OCI-LY1 (cell line): ENCODE measurements at regions not wholly inside any gene's neighbourhood (a gene's known extent, or its start where the extent isn't known, plus 50 kb on each side); places are given as distances from the start of the nearest gene placed in this dataset.

ENCODE experiments used
- H2AFZ ChIP-seq: fragments of 200-600 bp; sonication (generic), shearing (Covaris generic); 2 replicates; pipeline ENCODE4 v1.6.0; 2014; ENCODE audit warnings: antibody characterized with exemption, mild to moderate bottlenecking, low read length
- H3F3A ChIP-seq: fragments of 200-600 bp; sonication (generic), shearing (Covaris generic); 2 replicates; pipeline ENCODE4 v1.6.0; 2014; ENCODE audit warnings: mild to moderate bottlenecking, antibody characterized with exemption, low read length, moderate library complexity; ENCODE audit not compliant: insufficient read depth
- H3K27ac ChIP-seq: fragments of 200-600 bp; sonication (generic); 2 replicates; pipeline ENCODE4 v1.5.1; 2014; ENCODE audit warnings: low read length, mixed run types, mild to moderate bottlenecking, low read depth; ENCODE audit not compliant: poor library complexity, severe bottlenecking
- H3K27me3 ChIP-seq: fragments of 200-600 bp; sonication (generic); 2 replicates; pipeline ENCODE4 v1.6.0; 2014; ENCODE audit warnings: antibody characterized with exemption, mild to moderate bottlenecking, low read length, moderate library complexity; ENCODE audit not compliant: insufficient read depth
- H3K36me3 ChIP-seq: fragments of 200-600 bp; sonication (generic); 2 replicates; pipeline ENCODE4 v1.6.1; 2014; ENCODE audit warnings: mild to moderate bottlenecking, antibody characterized with exemption, low read length, moderate library complexity, mixed read lengths; ENCODE audit not compliant: insufficient read depth
- H3K4me1 ChIP-seq: fragments of 200-600 bp; sonication (generic); 2 replicates; pipeline ENCODE4 v1.5.1; 2014; ENCODE audit warnings: mild to moderate bottlenecking, low read length, moderate library complexity; ENCODE audit not compliant: insufficient read depth, severe bottlenecking
- H3K4me2 ChIP-seq: fragments of 200-600 bp; sonication (generic), shearing (Covaris generic); 2 replicates; pipeline ENCODE4 v1.6.1; 2014; ENCODE audit warnings: low read length
- H3K4me3 ChIP-seq: fragments of 200-600 bp; sonication (generic); 2 replicates; pipeline ENCODE4 v1.5.1; 2014; ENCODE audit warnings: low read length, low read depth, mild to moderate bottlenecking, mixed read lengths; ENCODE audit not compliant: poor library complexity, severe bottlenecking
- H3K79me2 ChIP-seq: fragments of 200-600 bp; shearing (Covaris generic); 2 replicates; pipeline ENCODE4 v1.6.1; 2016; ENCODE audit warnings: mixed run types, low read length, mixed read lengths; ENCODE audit not compliant: insufficient read depth
- H3K9ac ChIP-seq: fragments of 200-600 bp; sonication (generic), shearing (Covaris generic); 2 replicates; pipeline ENCODE4 v1.6.1; 2014; ENCODE audit warnings: mild to moderate bottlenecking, low read length, mixed read lengths
- H3K9me2 ChIP-seq: fragments of 200-600 bp; sonication (generic), shearing (Covaris generic); 2 replicates; pipeline ENCODE4 v1.6.1; 2014; ENCODE audit warnings: low read depth, mild to moderate bottlenecking, low read length, mixed read lengths
- H3K9me3 ChIP-seq: fragments of 200-600 bp; shearing (Covaris generic); 2 replicates; pipeline ENCODE4 v1.6.1; 2014; ENCODE audit warnings: low read length, mixed read lengths
- H4K20me1 ChIP-seq: fragments of 200-600 bp; sonication (generic), shearing (Covaris generic); 2 replicates; pipeline ENCODE4 v1.6.0; 2016; ENCODE audit warnings: mild to moderate bottlenecking, low read length; ENCODE audit not compliant: insufficient read depth
- CTCF ChIP-seq: fragments of 200-600 bp; sonication (generic), shearing (Covaris generic); IDR thresholded peaks from 2 replicates; pipeline ENCODE4 v1.5.1; 2017; ENCODE audit warnings: mild to moderate bottlenecking, antibody characterized with exemption, low read length, moderate library complexity, mixed read lengths
- EZH2 ChIP-seq: fragments of 200-600 bp; sonication (generic), shearing (Covaris generic); IDR thresholded peaks from 2 replicates; pipeline ENCODE4 v1.8.0; 2017; ENCODE audit warnings: borderline replicate concordance, mixed run types, mild to moderate bottlenecking, antibody characterized with exemption, low read length, moderate library complexity, mixed read lengths

DNA sequence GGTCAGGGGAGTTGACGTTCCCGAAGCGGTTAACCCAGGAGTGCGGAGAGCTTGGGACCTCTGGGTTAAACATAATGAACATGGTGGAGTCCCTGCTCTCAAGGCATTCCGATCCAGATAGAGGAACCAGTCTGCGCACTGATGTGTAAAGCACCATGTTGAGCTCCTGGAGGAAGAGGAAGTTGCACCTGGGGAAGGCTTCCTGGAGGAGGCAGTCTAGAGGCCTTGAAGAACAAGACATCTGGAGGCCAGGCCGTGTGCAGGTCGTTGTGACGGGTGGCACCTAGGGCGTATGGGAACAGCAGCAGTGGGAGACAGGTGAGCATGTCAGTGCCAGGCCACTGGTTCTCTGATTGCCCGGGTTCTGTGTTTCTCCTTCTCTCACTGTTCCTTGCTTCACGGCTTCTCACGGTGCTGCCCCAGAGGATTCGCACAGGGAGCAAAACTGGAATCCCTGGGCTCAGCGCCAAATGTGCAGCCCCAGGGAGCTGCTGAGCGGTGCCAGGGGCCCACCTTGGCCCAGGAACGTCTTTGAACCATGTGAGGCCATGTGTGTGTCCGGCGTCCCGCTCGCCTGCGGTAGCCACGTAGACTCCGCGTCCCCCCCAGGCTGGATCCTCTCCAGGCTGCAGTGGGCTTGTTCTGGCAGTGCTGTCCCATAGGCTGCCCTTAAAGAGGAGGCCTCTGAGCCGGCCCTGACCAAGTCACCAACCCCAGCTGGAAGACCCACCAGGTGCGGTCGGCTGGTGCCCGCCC lies 122.9 kb upstream of the GALNT2 start:
- Histone ChIP-seq H3K4me3 (no peak overlapping the region), H4K20me1 (no peaks in the 10 kb centered on the region), H3K9me2 (no peaks in the 10 kb centered on the region), H3F3A (no peaks in the 10 kb centered on the region), H3K27ac (no peak overlapping the region), H3K36me3 (no peaks in the 10 kb centered on the region), H3K9me3 (no peaks in the 10 kb centered on the region), H3K4me2 (no peak overlapping the region), H3K79me2 (no peaks in the 10 kb centered on the region), H3K4me1 (no peaks in the 10 kb centered on the region), H2AFZ (no peak overlapping the region), H3K27me3 (no peaks in the 10 kb centered on the region), H3K9ac (no peak overlapping the region)
- no peak for TF ChIP-seq CTCF
- TF ChIP-seq EZH2 = no peak

- no peak overlapping the region for H3K4me3 ChIP-seq
- H3K9me3 ChIP-seq = no peaks in the 10 kb centered on the region
- H2AFZ ChIP-seq = no peak overlapping the region
- no peak overlapping the region for H3K9ac ChIP-seq
- H3K4me2 ChIP-seq = no peak overlapping the region
- no peaks in the 10 kb centered on the region for H3K36me3 ChIP-seq
- H3F3A ChIP-seq = no peaks in the 10 kb centered on the region
- no peaks in the 10 kb centered on the region for H4K20me1 ChIP-seq
- no peaks in the 10 kb centered on the region for H3K9me2 ChIP-seq
- no peaks in the 10 kb centered on the region for H3K79me2 ChIP-seq
- no peak overlapping the region for H3K27ac ChIP-seq
- TF ChIP-seq CTCF = no peak
- no peak for TF ChIP-seq EZH2
- H3K27me3 ChIP-seq = no peaks in the 10 kb centered on the region
- no peaks in the 10 kb centered on the region for H3K4me1 ChIP-seq
These were observed 121.2 kb upstream of the GALNT2 start for GRCh38 chr1:229945795-229946194.

- Histone ChIP-seq H3F3A (no peaks in the 10 kb centered on the region), H3K9me2 (no peaks in the 10 kb centered on the region), H3K27ac (no peak overlapping the region), H3K9me3 (no peaks in the 10 kb centered on the region), H3K4me1 (no peaks in the 10 kb centered on the region), H3K36me3 (no peaks in the 10 kb centered on the region), H3K27me3 (no peaks in the 10 kb centered on the region), H3K4me3 (no peak overlapping the region), H3K9ac (no peak overlapping the region), H4K20me1 (no peaks in the 10 kb centered on the region), H3K4me2 (no peak overlapping the region), H3K79me2 (no peaks in the 10 kb centered on the region), H2AFZ (no peak overlapping the region)
- TF ChIP-seq EZH2 (no peak), CTCF (no peak)
These were observed 119.1 kb upstream of the GALNT2 start for GRCh38 chr1:229947968-229948367.
